ENCODE measurements at regions not wholly inside any gene's neighbourhood (a gene's known extent, or its start where the extent isn't known, plus 50 kb on each side); places are given as distances from the start of the nearest gene placed in this dataset.

- in situ Hi-C loops (cut with MboI; ENCODE audit: low pct_ligation_motif_present in 1 of 4, low pct_unique_long_range_greater_than_20kb in 1 of 4, low sequenced_read_pairs in 3 of 4) (no loop called here), intact Hi-C loops (cut with DNase I; ENCODE audit: low total_unique reads) (no loop called here)
- no peak for TF ChIP-seq POLR2A (IDR thresholded peaks at IDR 0.05)
- TF ChIP-seq CTCF (IDR thresholded peaks at IDR 0.05) = no peak
- no peak for TF ChIP-seq POLR2AphosphoS5 (IDR thresholded peaks at IDR 0.05)
- Histone ChIP-seq H3K4me3 (no peak overlapping the region), H3K4me1 (no peaks in the 10 kb centered on the region), H3K9me3 (no peaks in the 10 kb centered on the region), H3K27ac (no peak overlapping the region), H3K27me3 (no peaks in the 10 kb centered on the region), H3K36me3 (no peaks in the 10 kb centered on the region)
- 71 to 84% methylated on average over 5 of the region's 5 CpGs for WGBS, 2 donors (ENCODE audit: low coverage in 1 of 2)
- no peak for DNase-seq
These were observed 1813.9 kb upstream of the CDH6 start for GRCh38 chr5:29379619-29380018.

- Histone ChIP-seq H3K4me1 (no peaks in the 10 kb centered on the region), H3K9me3 (no peaks in the 10 kb centered on the region), H3K36me3 (no peaks in the 10 kb centered on the region), H3K27me3 (no peaks in the 10 kb centered on the region), H3K27ac (no peak overlapping the region), H3K4me3 (no peak overlapping the region)
- in situ Hi-C loops (cut with MboI; ENCODE audit: low pct_ligation_motif_present in 1 of 4, low pct_unique_long_range_greater_than_20kb in 1 of 4, low sequenced_read_pairs in 3 of 4) = no loop called here
- intact Hi-C loops (cut with DNase I; ENCODE audit: low total_unique reads) = no loop called here
- no peak for TF ChIP-seq CTCF (IDR thresholded peaks at IDR 0.05)
- DNase-seq = no peak
- 47 to 49% methylated on average over 5 of the region's 5 CpGs for WGBS, 2 donors (ENCODE audit: low coverage in 1 of 2)
These were observed 1815.4 kb upstream of the CDH6 start for GRCh38 chr5:29378104-29378503.

- Histone ChIP-seq H3K27ac (no peak overlapping the region), H3K9me3 (no peaks in the 10 kb centered on the region), H3K36me3 (no peaks in the 10 kb centered on the region), H3K27me3 (no peaks in the 10 kb centered on the region), H3K4me1 (no peaks in the 10 kb centered on the region), H3K4me3 (no peak overlapping the region)
- in situ Hi-C loops (cut with MboI; ENCODE audit: low pct_ligation_motif_present in 1 of 4, low pct_unique_long_range_greater_than_20kb in 1 of 4, low sequenced_read_pairs in 3 of 4) = no loop called here
- 66 to 67% methylated on average over 5 of the region's 5 CpGs for WGBS, 2 donors (ENCODE audit: low coverage in 1 of 2)
- TF ChIP-seq POLR2A (IDR thresholded peaks at IDR 0.05) (no peak), EP300 (IDR thresholded peaks at IDR 0.05; ENCODE audit: low read depth) (no peak), CTCF (IDR thresholded peaks at IDR 0.05) (no peak), POLR2AphosphoS5 (IDR thresholded peaks at IDR 0.05) (no peak)
- intact Hi-C loops (cut with DNase I; ENCODE audit: low total_unique reads) = no loop called here
- no peak for DNase-seq
These were observed 1823.2 kb upstream of the CDH6 start for GRCh38 chr5:29370248-29370647.

- H3K36me3 ChIP-seq = no peaks in the 10 kb centered on the region
- no peak for DNase-seq
- intact Hi-C loops (cut with DNase I; ENCODE audit: low total_unique reads) (no loop called here), in situ Hi-C loops (cut with MboI; ENCODE audit: low pct_ligation_motif_present in 1 of 4, low pct_unique_long_range_greater_than_20kb in 1 of 4, low sequenced_read_pairs in 3 of 4) (no loop called here)
- H3K27me3 ChIP-seq = no peaks in the 10 kb centered on the region
- no peaks in the 10 kb centered on the region for H3K4me1 ChIP-seq
- H3K4me3 ChIP-seq = no peak overlapping the region
- 53 to 61% methylated on average over 5 of the region's 5 CpGs for WGBS, 2 donors (ENCODE audit: low coverage in 1 of 2)
- no peak for TF ChIP-seq POLR2AphosphoS5 (IDR thresholded peaks at IDR 0.05)
- no peak for TF ChIP-seq POLR2A (IDR thresholded peaks at IDR 0.05)
- no peak for TF ChIP-seq EP300 (IDR thresholded peaks at IDR 0.05; ENCODE audit: low read depth)
- no peak for TF ChIP-seq CTCF (IDR thresholded peaks at IDR 0.05)
- H3K9me3 ChIP-seq = no peaks in the 10 kb centered on the region
- H3K27ac ChIP-seq = no peak overlapping the region
These were observed 1826.2 kb upstream of the CDH6 start for GRCh38 chr5:29367176-29367833.
